Sigmoid colon (tissue), 6 donors: ENCODE measurements at regions not wholly inside any gene's neighbourhood (a gene's known extent, or its start where the extent isn't known, plus 50 kb on each side); places are given as distances from the start of the nearest gene placed in this dataset.

Source experiments
- DNase-seq: peaks from one replicate; pipeline ENCODE4 v3.0.0-alpha.2; 2019
- H3K27ac ChIP-seq, 4 donors: fragments of 200-600 bp; sonication (generic); one replicate each; pipeline ENCODE4 v1.5.1; 2016 to 2019; ENCODE audit warnings: mild to moderate bottlenecking in 1 of 4
- H3K27me3 ChIP-seq, 3 donors: fragments of 200-600 bp; sonication (generic); one replicate each; pipeline ENCODE4 v1.5.1; 2019; ENCODE audit warnings: mild to moderate bottlenecking in 1 of 3
- H3K36me3 ChIP-seq, 4 donors: fragments of 200-600 bp; sonication (generic); one replicate each; pipeline ENCODE4 v1.5.1; 2016 to 2019
- H3K4me1 ChIP-seq, 4 donors: fragments of 200-600 bp; sonication (generic); one replicate each; pipeline ENCODE4 v1.5.1; 2017 to 2019
- H3K4me3 ChIP-seq, 4 donors: fragments of 200-600 bp; sonication (generic); one replicate each; pipeline ENCODE4 v1.5.1; 2017 to 2019; ENCODE audit warnings: mild to moderate bottlenecking in 2 of 4, moderate library complexity in 1 of 4
- H3K9me3 ChIP-seq, 4 donors: fragments of 200-600 bp in 3 of 4; sonication (generic) in 3 of 4; one replicate each; pipeline versions ENCODE4 v1.5.1 to v1.6.1; 2013 to 2019
- CTCF ChIP-seq, 4 experiments: fragments of 450-650 bp in 3 of 4; fragments of 200-600 bp in 1 of 4; IDR thresholded peaks; one replicate each; pipeline ENCODE4 v1.5.1; 2016 to 2019; ENCODE audit warnings: antibody characterized with exemption in 4 of 4, mild to moderate bottlenecking in 3 of 4, moderate library complexity in 2 of 4
- EP300 ChIP-seq, 4 donors: sonication (generic); formaldehyde crosslinking; IDR thresholded peaks; one replicate each; pipeline ENCODE4 v1.6.1; 2017; ENCODE audit warnings: antibody characterized with exemption in 4 of 4
- POLR2A ChIP-seq, 2 donors: fragments of 450-650 bp; IDR thresholded peaks; one replicate each; pipeline ENCODE4 v1.6.1; 2016; ENCODE audit warnings: antibody characterized with exemption in 2 of 2, mild to moderate bottlenecking in 2 of 2, moderate library complexity in 2 of 2
- POLR2AphosphoS5 ChIP-seq, 4 donors: sonication (generic); formaldehyde crosslinking; IDR thresholded peaks; one replicate each; pipeline ENCODE4 v1.6.1; 2017; ENCODE audit warnings: antibody characterized with exemption in 4 of 4
- WGBS, 2 donors: extraction: QIAGEN DNeasy Blood & Tissue Kit; methylation state at CpG; one replicate each; pipeline ENCODE4 v1.1.7; 2013; 5-methylcytosine and 5-hydroxymethylcytosine counted together
- intact Hi-C: fragments of 100-400 bp; cut with DNase I; formaldehyde crosslinking; loops from one replicate; pipeline ENCODE4 v1.15.1; 2023
- donor health status: healthy with polysubstance abuse.
- donor health status: healthy.

- 36 to 60% methylated on average over 2 of the region's 2 CpGs for WGBS, 2 donors
- H3K4me3 ChIP-seq, result no peak overlapping the region
- H3K36me3 ChIP-seq, result no peaks in the 10 kb centered on the region
- TF ChIP-seq POLR2A (IDR thresholded peaks at IDR 0.05), result no peak
- TF ChIP-seq CTCF (IDR thresholded peaks at IDR 0.05), result no peak
- TF ChIP-seq EP300 (IDR thresholded peaks at IDR 0.05), result no peak
- TF ChIP-seq POLR2AphosphoS5 (IDR thresholded peaks at IDR 0.05), result no peak
- no peaks in the 10 kb centered on the region for H3K9me3 ChIP-seq
- H3K27ac ChIP-seq, result no peak overlapping the region
- no peak for DNase-seq
- H3K27me3 ChIP-seq, result no peaks in the 10 kb centered on the region
- intact Hi-C loops, result no loop called here
- H3K4me1 ChIP-seq, result no peaks in the 10 kb centered on the region
These were observed 187.1 kb upstream of the CACNA1E start for GRCh38 chr1:181296180-181296579.

- Histone ChIP-seq H3K27me3 (peaks cover 0 to 12% (median 5%) of the 10 kb centered on the region in 3 donors), H3K4me3 (no peak overlapping the region), H3K36me3 (no peaks in the 10 kb centered on the region), H3K4me1 (peaks cover 0 to 8% (median 0%) of the 10 kb centered on the region in 4 donors), H3K27ac (no peak overlapping the region), H3K9me3 (no peaks in the 10 kb centered on the region)
- DNase-seq, result no peak
- intact Hi-C loops, result no loop called here
- TF ChIP-seq EP300 (IDR thresholded peaks at IDR 0.05) (no peak), POLR2AphosphoS5 (IDR thresholded peaks at IDR 0.05) (no peak), POLR2A (IDR thresholded peaks at IDR 0.05) (no peak), CTCF (IDR thresholded peaks at IDR 0.05) (no peak)
- WGBS, 2 donors, result 20 to 33% methylated on average over 3 of the region's 3 CpGs
These were observed 175.2 kb upstream of the CACNA1E start for GRCh38 chr1:181308098-181308497.

- no peak for DNase-seq
- TF ChIP-seq CTCF (IDR thresholded peaks at IDR 0.05), result no peak
- no peak for TF ChIP-seq POLR2A (IDR thresholded peaks at IDR 0.05)
- no peak for TF ChIP-seq EP300 (IDR thresholded peaks at IDR 0.05)
- no peak for TF ChIP-seq POLR2AphosphoS5 (IDR thresholded peaks at IDR 0.05)
- WGBS, 2 donors, result 51 to 60% methylated on average over 2 of the region's 2 CpGs
- intact Hi-C loops, result no loop called here
- H3K27me3 ChIP-seq, result peaks cover 3 to 36% (median 21%) of the 10 kb centered on the region in 3 donors
- no peaks in the 10 kb centered on the region for H3K9me3 ChIP-seq
- H3K27ac ChIP-seq, result no peak overlapping the region
- H3K36me3 ChIP-seq, result no peaks in the 10 kb centered on the region
- no peak overlapping the region for H3K4me3 ChIP-seq
- H3K4me1 ChIP-seq, result no peaks in the 10 kb centered on the region
These were observed 172.8 kb upstream of the CACNA1E start for GRCh38 chr1:181310560-181310959.

- peaks cover 10 to 55% (median 43%) of the 10 kb centered on the region in 3 donors for H3K27me3 ChIP-seq
- no peak overlapping the region for H3K4me3 ChIP-seq
- peaks cover 0 to 7% (median 1%) of the 10 kb centered on the region in 4 donors for H3K4me1 ChIP-seq
- no peaks in the 10 kb centered on the region for H3K36me3 ChIP-seq
- TF ChIP-seq POLR2A (IDR thresholded peaks at IDR 0.05) (no peak), CTCF (IDR thresholded peaks at IDR 0.05) (no peak), EP300 (IDR thresholded peaks at IDR 0.05) (no peak), POLR2AphosphoS5 (IDR thresholded peaks at IDR 0.05) (no peak)
- H3K27ac ChIP-seq, result no peak overlapping the region
- H3K9me3 ChIP-seq, result no peaks in the 10 kb centered on the region
- WGBS, 2 donors, result 31 to 48% methylated on average over 4 of the region's 4 CpGs
- intact Hi-C loops, result no loop called here
- DNase-seq, result no peak
These were observed 170.4 kb upstream of the CACNA1E start for GRCh38 chr1:181312946-181313345.

- Histone ChIP-seq H3K27ac (no peak overlapping the region), H3K36me3 (no peaks in the 10 kb centered on the region), H3K4me1 (peaks cover 0 to 12% (median 6%) of the 10 kb centered on the region in 4 donors), H3K9me3 (no peaks in the 10 kb centered on the region), H3K27me3 (peaks cover 15 to 56% (median 48%) of the 10 kb centered on the region in 3 donors), H3K4me3 (no peak overlapping the region)
- TF ChIP-seq EP300 (IDR thresholded peaks at IDR 0.05) (no peak), POLR2AphosphoS5 (IDR thresholded peaks at IDR 0.05) (no peak), CTCF (IDR thresholded peaks at IDR 0.05) (no peak), POLR2A (IDR thresholded peaks at IDR 0.05) (no peak)
- no peak for DNase-seq
- intact Hi-C loops, result no loop called here
- 75 to 89% methylated on average over 2 of the region's 2 CpGs for WGBS, 2 donors
These were observed 169.9 kb upstream of the CACNA1E start for GRCh38 chr1:181313466-181313865.
